H9 (cell line): ENCODE measurements at regions not wholly inside any gene's neighbourhood (a gene's known extent, or its start where the extent isn't known, plus 50 kb on each side); places are given as distances from the start of the nearest gene placed in this dataset.
"Not testable (repeated sequence)": the region's sequence is repeated elsewhere in the genome, so short reads cannot be mapped to it uniquely, and the experiment has no call there.

Experiments used
- DNase-seq: peaks from one replicate; pipeline ENCODE4 v3.0.0-alpha.2; 2017
- H2AFZ ChIP-seq: one replicate; pipeline ENCODE4 v1.6.1; 2013; ENCODE audit warnings: mild to moderate bottlenecking, low read length, control low read depth, moderate library complexity
- H2AK5ac ChIP-seq: 2 replicates; pipeline ENCODE4 v1.6.1; 2013; ENCODE audit warnings: low read length, control low read depth, mixed read lengths; ENCODE audit not compliant: insufficient read length
- H2BK120ac ChIP-seq: one replicate; pipeline ENCODE4 v1.6.1; 2013; ENCODE audit warnings: low read depth, mild to moderate bottlenecking, low read length, control low read depth, inconsistent platforms; ENCODE audit not compliant: poor library complexity, severe bottlenecking
- H2BK12ac ChIP-seq: 2 replicates; pipeline ENCODE4 v1.6.1; 2013; ENCODE audit warnings: low read length, control low read depth, mixed read lengths, low read depth; ENCODE audit not compliant: insufficient read length
- H2BK15ac ChIP-seq: 2 replicates; pipeline ENCODE4 v1.6.1; 2013; ENCODE audit warnings: low read depth, low read length, control low read depth
- H2BK20ac ChIP-seq: one replicate; pipeline ENCODE4 v1.6.1; 2013; ENCODE audit warnings: low read depth, mild to moderate bottlenecking, low read length, control low read depth, inconsistent platforms; ENCODE audit not compliant: poor library complexity, severe bottlenecking
- H2BK5ac ChIP-seq: 2 replicates; pipeline ENCODE4 v1.6.1; 2013; ENCODE audit warnings: low read length, control low read depth, mixed read lengths; ENCODE audit not compliant: insufficient read length
- H3K14ac ChIP-seq: 2 replicates; pipeline ENCODE4 v1.6.1; 2013; ENCODE audit warnings: low read length, control low read depth; ENCODE audit not compliant: insufficient read depth
- H3K18ac ChIP-seq: 2 replicates; pipeline ENCODE4 v1.6.1; 2013; ENCODE audit warnings: low read depth, mild to moderate bottlenecking, mixed read lengths, low read length, control low read depth; ENCODE audit not compliant: insufficient read length
- H3K23ac ChIP-seq: 2 replicates; pipeline ENCODE4 v1.6.1; 2013; ENCODE audit warnings: low read length, control low read depth, mixed read lengths, low read depth; ENCODE audit not compliant: insufficient read length
- H3K23me2 ChIP-seq: 2 replicates; pipeline ENCODE4 v1.6.1; 2013; ENCODE audit warnings: low read depth, mild to moderate bottlenecking, mixed read lengths, low read length, control low read depth; ENCODE audit not compliant: insufficient read length, poor library complexity, severe bottlenecking
- H3K27ac ChIP-seq: 2 replicates; pipeline ENCODE4 v1.5.1; 2013; ENCODE audit warnings: low read length, control low read depth, mixed read lengths, low read depth; ENCODE audit not compliant: insufficient read length
- H3K27me3 ChIP-seq: 2 replicates; pipeline ENCODE4 v1.6.1; 2013; ENCODE audit warnings: low read length, control low read depth, inconsistent platforms; ENCODE audit not compliant: insufficient read depth
- H3K4ac ChIP-seq: 2 replicates; pipeline ENCODE4 v1.6.1; 2013; ENCODE audit warnings: low read depth, mild to moderate bottlenecking, control low read depth, inconsistent platforms, low read length, moderate library complexity
- H3K4me1 ChIP-seq: 2 replicates; pipeline ENCODE4 v1.6.1; 2013; ENCODE audit warnings: low read length, control low read depth, inconsistent platforms; ENCODE audit not compliant: insufficient read depth
- H3K4me2 ChIP-seq: 2 replicates; pipeline ENCODE4 v1.6.1; 2013; ENCODE audit warnings: low read length, control low read depth, mixed read lengths; ENCODE audit not compliant: insufficient read length, insufficient read depth
- H3K56ac ChIP-seq: 2 replicates; pipeline ENCODE4 v1.6.1; 2013; ENCODE audit warnings: low read depth, mild to moderate bottlenecking, mixed read lengths, low read length, control low read depth; ENCODE audit not compliant: insufficient read length
- H3K79me1 ChIP-seq: 2 replicates; pipeline ENCODE4 v1.6.1; 2013; ENCODE audit warnings: low read depth, mild to moderate bottlenecking, moderate library complexity, low read length, control low read depth, inconsistent platforms; ENCODE audit not compliant: insufficient read depth, poor library complexity, severe bottlenecking
- H3K79me2 ChIP-seq: 2 replicates; pipeline ENCODE4 v1.6.1; 2013; ENCODE audit warnings: low read length, control low read depth, inconsistent platforms; ENCODE audit not compliant: insufficient read depth
- H3K9ac ChIP-seq: 2 replicates; pipeline ENCODE4 v1.6.1; 2013; ENCODE audit warnings: low read length, control low read depth, mixed read lengths; ENCODE audit not compliant: insufficient read length; ENCODE audit errors: extremely low read depth
- H3K9me3 ChIP-seq: one replicate; pipeline ENCODE4 v1.6.1; 2013; ENCODE audit warnings: low read depth, low read length, inconsistent platforms; ENCODE audit not compliant: control insufficient read depth
- H3T11ph ChIP-seq: one replicate; pipeline ENCODE4 v1.6.1; 2013; ENCODE audit warnings: mild to moderate bottlenecking, low read length, control low read depth, inconsistent platforms
- H4K20me1 ChIP-seq: one replicate; pipeline ENCODE4 v1.6.1; 2013; ENCODE audit not compliant: control insufficient read depth, insufficient read length, insufficient read depth
- H4K5ac ChIP-seq: 2 replicates; pipeline ENCODE4 v1.6.1; 2013; ENCODE audit warnings: low read depth, mild to moderate bottlenecking, mixed read lengths, low read length, control low read depth; ENCODE audit not compliant: insufficient read length
- H4K8ac ChIP-seq: replicated peaks from 2 replicates; pipeline ENCODE4 v1.6.1; 2013; ENCODE audit warnings: low read length, control low read depth, mixed read lengths, low read depth; ENCODE audit not compliant: insufficient read length
- H4K91ac ChIP-seq: 2 replicates; pipeline ENCODE4 v1.6.1; 2013; ENCODE audit warnings: low read depth, mild to moderate bottlenecking, moderate library complexity, mixed read lengths, low read length, control low read depth; ENCODE audit not compliant: insufficient read length
- H3K27ac Mint-ChIP-seq, 3 experiments: 2 replicates in 2 of 3; 3 replicates in 1 of 3; pipeline ENCODE4 v1.8.0; 2020 to 2021; ENCODE audit warnings: mixed read lengths in 3 of 3, mild to moderate bottlenecking in 1 of 3, moderate library complexity in 1 of 3
- H3K27me3 Mint-ChIP-seq: 2 replicates; pipeline ENCODE4 v1.8.0; 2021; ENCODE audit warnings: low read depth, mild to moderate bottlenecking, moderate library complexity, mixed read lengths
- H3K36me3 Mint-ChIP-seq, 3 experiments: 2 replicates in 2 of 3; 3 replicates in 1 of 3; pipeline ENCODE4 v1.8.0; 2020 to 2021; ENCODE audit warnings: low read depth in 3 of 3, mixed read lengths in 3 of 3; ENCODE audit not compliant: insufficient read depth in 1 of 3
- H3K4me1 Mint-ChIP-seq, 2 experiments: 2 replicates each; pipeline ENCODE4 v1.8.0; 2020; ENCODE audit warnings: mixed read lengths in 2 of 2
- H3K4me3 Mint-ChIP-seq, 2 experiments: 2 replicates in 1 of 2; 3 replicates in 1 of 2; pipeline ENCODE4 v1.8.0; 2020 to 2021; ENCODE audit warnings: mild to moderate bottlenecking in 2 of 2, mixed read lengths in 2 of 2, moderate library complexity in 1 of 2
- H3K9me3 Mint-ChIP-seq, 2 experiments: 2 replicates in 1 of 2; 3 replicates in 1 of 2; pipeline ENCODE4 v1.8.0; 2020; ENCODE audit warnings: mild to moderate bottlenecking in 2 of 2, mixed read lengths in 2 of 2, moderate library complexity in 1 of 2
- WGBS: extraction: QIAGEN DNeasy Blood & Tissue Kit; methylation state at CpG from one replicate; pipeline ENCODE4 v1.1.7; 2013; ENCODE audit warnings: missing lambda C conversion rate, low lambda C conversion rate, mixed read lengths; ENCODE audit not compliant: insufficient read length; ENCODE audit errors: extremely low coverage; 5-methylcytosine and 5-hydroxymethylcytosine counted together
- TF ChIP-seq, protein P1 (sequence below): fragments of 200-600 bp; sonication (generic); conservative IDR thresholded peaks from 3 replicates; pipeline ENCODE4 v1.8.0; 2021; ENCODE audit warnings: antibody characterized with exemption, mild to moderate bottlenecking

GRCh38 chr3:35144011-35144410 lies 495.3 kb upstream of the ARPP21 start:
- no peak overlapping the region for H3K23ac ChIP-seq
- no peak overlapping the region for H2BK15ac ChIP-seq
- H2BK20ac ChIP-seq = no peak overlapping the region
- no peak overlapping the region for H4K91ac ChIP-seq
- H4K8ac ChIP-seq = no peak overlapping the region
- no peaks in the 10 kb centered on the region for H4K20me1 ChIP-seq
- H3K9me3 ChIP-seq = no peaks in the 10 kb centered on the region
- Mint-ChIP-seq H3K27ac (no peak overlapping the region), H3K36me3 (peaks cover 0 to 3% (median 3%) of the 10 kb centered on the region in 3 experiments; a peak in 4 of 7 replicates), H3K9me3 (peaks cover 0 to 3% of the 10 kb centered on the region in 2 experiments; a peak in 2 of 5 replicates), H3K27me3 (no peaks in the 10 kb centered on the region), H3K4me3 (no peak overlapping the region), H3K4me1 (peaks cover 9% of the 10 kb centered on the region in 2 experiments)
- no peak overlapping the region for H3K56ac ChIP-seq
- no peak overlapping the region for H3K18ac ChIP-seq
- no peak overlapping the region for H3K4me2 ChIP-seq
- no peaks in the 10 kb centered on the region for H3K23me2 ChIP-seq
- H3K9ac ChIP-seq = no peak overlapping the region
- H3K79me1 ChIP-seq = no peaks in the 10 kb centered on the region
- no peaks in the 10 kb centered on the region for H3K27me3 ChIP-seq
- TF ChIP-seq, protein P1, sequence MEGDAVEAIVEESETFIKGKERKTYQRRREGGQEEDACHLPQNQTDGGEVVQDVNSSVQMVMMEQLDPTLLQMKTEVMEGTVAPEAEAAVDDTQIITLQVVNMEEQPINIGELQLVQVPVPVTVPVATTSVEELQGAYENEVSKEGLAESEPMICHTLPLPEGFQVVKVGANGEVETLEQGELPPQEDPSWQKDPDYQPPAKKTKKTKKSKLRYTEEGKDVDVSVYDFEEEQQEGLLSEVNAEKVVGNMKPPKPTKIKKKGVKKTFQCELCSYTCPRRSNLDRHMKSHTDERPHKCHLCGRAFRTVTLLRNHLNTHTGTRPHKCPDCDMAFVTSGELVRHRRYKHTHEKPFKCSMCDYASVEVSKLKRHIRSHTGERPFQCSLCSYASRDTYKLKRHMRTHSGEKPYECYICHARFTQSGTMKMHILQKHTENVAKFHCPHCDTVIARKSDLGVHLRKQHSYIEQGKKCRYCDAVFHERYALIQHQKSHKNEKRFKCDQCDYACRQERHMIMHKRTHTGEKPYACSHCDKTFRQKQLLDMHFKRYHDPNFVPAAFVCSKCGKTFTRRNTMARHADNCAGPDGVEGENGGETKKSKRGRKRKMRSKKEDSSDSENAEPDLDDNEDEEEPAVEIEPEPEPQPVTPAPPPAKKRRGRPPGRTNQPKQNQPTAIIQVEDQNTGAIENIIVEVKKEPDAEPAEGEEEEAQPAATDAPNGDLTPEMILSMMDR = no peak
- H2BK12ac ChIP-seq = no peak overlapping the region
- H3K4me1 ChIP-seq = no peaks in the 10 kb centered on the region
- no peak overlapping the region for H2BK120ac ChIP-seq
- no peak for DNase-seq
- no peak overlapping the region for H3K4ac ChIP-seq
- no peak overlapping the region for H2AK5ac ChIP-seq
- H3K79me2 ChIP-seq = no peaks in the 10 kb centered on the region
- H3T11ph ChIP-seq = no peak overlapping the region
- no peak overlapping the region for H2BK5ac ChIP-seq
- no peak overlapping the region for H4K5ac ChIP-seq
- no peak overlapping the region for H2AFZ ChIP-seq
- no peak overlapping the region for H3K14ac ChIP-seq
- no peak overlapping the region for H3K27ac ChIP-seq

DNA sequence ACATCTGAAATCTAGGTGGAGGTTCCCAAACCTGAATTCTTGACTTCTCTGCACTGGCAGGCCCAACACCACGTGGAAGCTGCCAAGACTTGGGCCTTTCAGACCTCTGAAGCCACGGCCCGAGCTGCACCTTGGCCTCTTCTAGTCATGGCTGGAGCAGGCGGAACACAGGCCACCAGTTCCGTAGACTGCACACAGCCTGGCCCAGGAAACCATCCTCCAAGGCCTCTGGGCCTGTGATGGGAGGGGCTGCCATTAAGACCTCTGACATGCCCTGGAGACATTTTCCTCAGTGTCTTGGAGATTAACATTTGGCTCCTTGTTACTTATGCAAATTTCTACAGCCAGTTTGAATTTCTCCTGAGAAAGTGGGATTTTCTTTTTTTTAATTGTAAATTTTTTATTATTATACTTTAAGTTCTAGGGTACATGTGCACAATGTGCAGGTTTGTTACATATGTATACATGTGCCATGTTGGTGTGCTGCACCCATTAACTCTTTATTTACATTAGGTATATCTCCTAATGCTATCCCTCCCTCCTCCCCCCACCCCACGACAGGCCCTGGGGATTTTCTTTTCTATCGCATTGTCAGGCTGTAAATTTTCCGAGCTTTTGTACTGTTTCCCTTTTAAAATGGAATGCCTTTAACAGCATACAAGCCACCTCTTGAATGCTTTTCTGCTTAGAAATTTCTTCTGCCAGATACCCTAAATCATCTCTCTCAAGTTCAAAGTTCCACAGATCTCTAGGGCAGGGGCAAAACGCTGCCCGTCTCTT lies 492.9 kb upstream of the ARPP21 start:
- H2AFZ ChIP-seq, H2BK5ac ChIP-seq, H2AK5ac ChIP-seq, H3K23ac ChIP-seq, H3K18ac ChIP-seq, H3K27me3 Mint-ChIP-seq, H3K9me3 Mint-ChIP-seq, H3K56ac ChIP-seq, H2BK15ac ChIP-seq, H3K4me1 Mint-ChIP-seq, H3K9ac ChIP-seq, DNase-seq, H3K27me3 ChIP-seq, H3K4ac ChIP-seq, H3K4me1 ChIP-seq, H2BK120ac ChIP-seq, H2BK20ac ChIP-seq, H3K4me2 ChIP-seq, H4K5ac ChIP-seq, H4K8ac ChIP-seq, H3K36me3 Mint-ChIP-seq, H2BK12ac ChIP-seq, H3T11ph ChIP-seq, H3K9me3 ChIP-seq, H3K4me3 Mint-ChIP-seq, H4K91ac ChIP-seq, H3K23me2 ChIP-seq, H3K14ac ChIP-seq, H4K20me1 ChIP-seq, H3K27ac ChIP-seq, H3K79me1 ChIP-seq, H3K79me2 ChIP-seq: not testable (repeated sequence)
- peak overlapping the region in 1 of 3 experiments; percentile 2; a peak in 1 of 7 replicates for H3K27ac Mint-ChIP-seq
- no CpG with 5 or more reads among the region's 10 CpGs for WGBS
